ENCODE measurements at regions not wholly inside any gene's neighbourhood (a gene's known extent, or its start where the extent isn't known, plus 50 kb on each side); places are given as distances from the start of the nearest gene placed in this dataset.

DNA sequence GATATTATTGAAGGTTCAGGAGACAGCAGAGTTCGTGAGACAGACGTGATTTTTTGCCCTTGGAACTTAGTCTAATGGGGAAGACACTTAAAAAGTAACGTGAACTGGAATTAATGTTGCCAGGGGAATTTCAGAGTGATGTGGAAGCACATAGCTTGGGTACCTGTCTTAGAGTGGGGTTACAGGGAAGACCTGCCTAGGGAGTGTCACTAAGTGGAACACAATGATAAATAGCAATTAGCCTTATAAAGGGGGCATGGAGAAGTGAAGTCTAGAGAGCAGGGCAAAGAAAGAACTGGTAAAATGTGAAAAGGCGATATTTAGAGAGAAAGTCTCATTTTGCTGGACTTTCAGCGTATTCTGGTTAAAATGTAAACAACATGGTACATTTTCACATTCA is 306.0 kb upstream of the TCF4 start:
- TF ChIP-seq, protein P1, sequence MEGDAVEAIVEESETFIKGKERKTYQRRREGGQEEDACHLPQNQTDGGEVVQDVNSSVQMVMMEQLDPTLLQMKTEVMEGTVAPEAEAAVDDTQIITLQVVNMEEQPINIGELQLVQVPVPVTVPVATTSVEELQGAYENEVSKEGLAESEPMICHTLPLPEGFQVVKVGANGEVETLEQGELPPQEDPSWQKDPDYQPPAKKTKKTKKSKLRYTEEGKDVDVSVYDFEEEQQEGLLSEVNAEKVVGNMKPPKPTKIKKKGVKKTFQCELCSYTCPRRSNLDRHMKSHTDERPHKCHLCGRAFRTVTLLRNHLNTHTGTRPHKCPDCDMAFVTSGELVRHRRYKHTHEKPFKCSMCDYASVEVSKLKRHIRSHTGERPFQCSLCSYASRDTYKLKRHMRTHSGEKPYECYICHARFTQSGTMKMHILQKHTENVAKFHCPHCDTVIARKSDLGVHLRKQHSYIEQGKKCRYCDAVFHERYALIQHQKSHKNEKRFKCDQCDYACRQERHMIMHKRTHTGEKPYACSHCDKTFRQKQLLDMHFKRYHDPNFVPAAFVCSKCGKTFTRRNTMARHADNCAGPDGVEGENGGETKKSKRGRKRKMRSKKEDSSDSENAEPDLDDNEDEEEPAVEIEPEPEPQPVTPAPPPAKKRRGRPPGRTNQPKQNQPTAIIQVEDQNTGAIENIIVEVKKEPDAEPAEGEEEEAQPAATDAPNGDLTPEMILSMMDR (IDR thresholded peaks at IDR 0.05) = no peak
- no peak for TF ChIP-seq EZH2 (IDR thresholded peaks at IDR 0.05)
- no peak for TF ChIP-seq EZH2phosphoT487 (IDR thresholded peaks at IDR 0.05)
